PFSK-1 (cell line): ENCODE measurements at regions not wholly inside any gene's neighbourhood (a gene's known extent, or its start where the extent isn't known, plus 50 kb on each side); places are given as distances from the start of the nearest gene placed in this dataset.

ENCODE experiments used
- FOXP2 ChIP-seq: optimal IDR thresholded peaks from 2 replicates; pipeline ENCODE3; 2011; ENCODE audit warnings: borderline replicate concordance, control low read depth, inconsistent platforms; ENCODE audit not compliant: insufficient read depth; ENCODE audit errors: extremely low read length, extremely low read depth
- POLR2AphosphoS5 ChIP-seq: IDR thresholded peaks from 2 replicates; pipeline ENCODE4 v1.6.1; 2012; ENCODE audit warnings: low read depth, mild to moderate bottlenecking, control low read depth, low read length, moderate library complexity
- SIN3A ChIP-seq: IDR thresholded peaks from 2 replicates; pipeline ENCODE4 v1.6.1; 2012; ENCODE audit warnings: mild to moderate bottlenecking, low read length, moderate library complexity, borderline replicate concordance; ENCODE audit not compliant: insufficient read depth
- TAF1 ChIP-seq: IDR thresholded peaks from 2 replicates; pipeline ENCODE4 v1.6.1; 2012; ENCODE audit warnings: low read length, control low read depth, borderline replicate concordance; ENCODE audit not compliant: insufficient read depth
- TF ChIP-seq, protein P1 (sequence below), 2 experiments: IDR thresholded peaks; 2 replicates each; pipeline versions ENCODE4 v1.6.1 to v1.8.0; 2011 to 2012; ENCODE audit warnings: low read depth in 2 of 2, low read length in 2 of 2, control low read depth in 1 of 2, inconsistent platforms in 1 of 2, mild to moderate bottlenecking in 1 of 2, moderate library complexity in 1 of 2; ENCODE audit not compliant: insufficient read depth in 1 of 2

- TF ChIP-seq SIN3A (no peak), TAF1 (no peak), POLR2AphosphoS5 (no peak), FOXP2 (no peak)
- TF ChIP-seq, protein P1, sequence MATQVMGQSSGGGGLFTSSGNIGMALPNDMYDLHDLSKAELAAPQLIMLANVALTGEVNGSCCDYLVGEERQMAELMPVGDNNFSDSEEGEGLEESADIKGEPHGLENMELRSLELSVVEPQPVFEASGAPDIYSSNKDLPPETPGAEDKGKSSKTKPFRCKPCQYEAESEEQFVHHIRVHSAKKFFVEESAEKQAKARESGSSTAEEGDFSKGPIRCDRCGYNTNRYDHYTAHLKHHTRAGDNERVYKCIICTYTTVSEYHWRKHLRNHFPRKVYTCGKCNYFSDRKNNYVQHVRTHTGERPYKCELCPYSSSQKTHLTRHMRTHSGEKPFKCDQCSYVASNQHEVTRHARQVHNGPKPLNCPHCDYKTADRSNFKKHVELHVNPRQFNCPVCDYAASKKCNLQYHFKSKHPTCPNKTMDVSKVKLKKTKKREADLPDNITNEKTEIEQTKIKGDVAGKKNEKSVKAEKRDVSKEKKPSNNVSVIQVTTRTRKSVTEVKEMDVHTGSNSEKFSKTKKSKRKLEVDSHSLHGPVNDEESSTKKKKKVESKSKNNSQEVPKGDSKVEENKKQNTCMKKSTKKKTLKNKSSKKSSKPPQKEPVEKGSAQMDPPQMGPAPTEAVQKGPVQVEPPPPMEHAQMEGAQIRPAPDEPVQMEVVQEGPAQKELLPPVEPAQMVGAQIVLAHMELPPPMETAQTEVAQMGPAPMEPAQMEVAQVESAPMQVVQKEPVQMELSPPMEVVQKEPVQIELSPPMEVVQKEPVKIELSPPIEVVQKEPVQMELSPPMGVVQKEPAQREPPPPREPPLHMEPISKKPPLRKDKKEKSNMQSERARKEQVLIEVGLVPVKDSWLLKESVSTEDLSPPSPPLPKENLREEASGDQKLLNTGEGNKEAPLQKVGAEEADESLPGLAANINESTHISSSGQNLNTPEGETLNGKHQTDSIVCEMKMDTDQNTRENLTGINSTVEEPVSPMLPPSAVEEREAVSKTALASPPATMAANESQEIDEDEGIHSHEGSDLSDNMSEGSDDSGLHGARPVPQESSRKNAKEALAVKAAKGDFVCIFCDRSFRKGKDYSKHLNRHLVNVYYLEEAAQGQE (IDR thresholded peaks at IDR 0.05; ENCODE audit: insufficient read depth in 1 of 2, low read depth in 2 of 2, low read length in 2 of 2), result no peak
Measured at GRCh38 chr6:78618970-78619369, 248.4 kb upstream of the IRAK1BP1 start.

GRCh38 chr6:78623554-78623953 is 243.8 kb upstream of the IRAK1BP1 start:
- TF ChIP-seq POLR2AphosphoS5, result no peak
- TF ChIP-seq, protein P1 (IDR thresholded peaks at IDR 0.05; ENCODE audit: insufficient read depth in 1 of 2, low read depth in 2 of 2, low read length in 2 of 2), result no peak
- TF ChIP-seq SIN3A, result no peak
- no peak for TF ChIP-seq FOXP2
- TF ChIP-seq TAF1, result no peak

DNA sequence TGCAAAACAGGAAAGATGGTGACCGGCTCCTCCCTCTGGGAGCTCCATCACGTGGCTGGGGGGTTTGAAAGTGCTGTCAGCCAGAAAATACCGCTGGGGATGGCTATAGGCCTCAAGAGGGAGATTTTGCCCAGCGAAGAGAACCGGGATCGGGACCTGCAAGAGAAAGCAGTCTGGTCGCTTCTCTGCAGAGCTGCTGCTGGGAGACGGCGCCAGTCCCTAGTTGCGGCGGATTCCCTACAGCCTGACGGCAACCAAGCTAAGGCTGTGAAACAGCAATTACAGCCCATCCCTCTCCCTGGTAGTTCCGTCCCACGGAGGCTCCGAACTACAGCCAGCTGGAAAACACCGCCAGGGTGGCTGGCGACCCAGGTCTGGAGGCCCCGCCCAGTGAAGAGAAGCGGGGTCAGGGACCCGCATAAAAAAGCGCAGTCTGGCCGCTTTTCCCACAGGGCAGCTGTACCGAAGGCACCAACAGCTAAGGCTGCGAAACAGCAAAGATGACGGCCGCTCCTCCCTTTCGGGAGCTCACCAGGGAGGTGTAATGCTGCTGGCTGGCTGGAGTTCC is 238.1 kb upstream of the IRAK1BP1 start:
- TF ChIP-seq POLR2AphosphoS5 (no peak), FOXP2 (no peak), TAF1 (no peak), SIN3A (no peak)
- TF ChIP-seq, protein P1 (IDR thresholded peaks at IDR 0.05; ENCODE audit: insufficient read depth in 1 of 2, low read depth in 2 of 2, low read length in 2 of 2), result no peak

DNA sequence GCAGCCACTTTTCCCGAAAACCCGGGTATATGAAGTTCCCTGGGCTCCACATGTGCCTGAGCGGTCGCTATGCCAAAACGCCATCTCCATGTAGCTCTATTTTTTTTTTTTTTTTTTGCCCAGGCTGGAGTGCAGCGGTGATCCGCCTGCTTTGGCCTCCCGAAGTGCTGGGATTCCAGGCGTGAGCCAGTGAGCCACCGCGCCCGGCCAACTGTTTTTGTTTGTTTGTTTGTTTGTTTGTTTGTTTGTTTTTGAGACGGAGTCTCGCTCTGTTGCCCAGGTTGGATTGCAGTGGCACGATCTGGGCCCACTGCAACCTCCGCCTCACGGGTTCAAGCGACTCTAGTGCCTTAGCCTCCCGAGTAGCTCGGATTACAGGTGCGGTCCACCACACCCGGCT is 237.5 kb upstream of the IRAK1BP1 start:
- TF ChIP-seq FOXP2 (no peak), SIN3A (no peak), POLR2AphosphoS5 (no peak), TAF1 (no peak)
- TF ChIP-seq, protein P1 (IDR thresholded peaks at IDR 0.05; ENCODE audit: insufficient read depth in 1 of 2, low read depth in 2 of 2, low read length in 2 of 2), result no peak

DNA sequence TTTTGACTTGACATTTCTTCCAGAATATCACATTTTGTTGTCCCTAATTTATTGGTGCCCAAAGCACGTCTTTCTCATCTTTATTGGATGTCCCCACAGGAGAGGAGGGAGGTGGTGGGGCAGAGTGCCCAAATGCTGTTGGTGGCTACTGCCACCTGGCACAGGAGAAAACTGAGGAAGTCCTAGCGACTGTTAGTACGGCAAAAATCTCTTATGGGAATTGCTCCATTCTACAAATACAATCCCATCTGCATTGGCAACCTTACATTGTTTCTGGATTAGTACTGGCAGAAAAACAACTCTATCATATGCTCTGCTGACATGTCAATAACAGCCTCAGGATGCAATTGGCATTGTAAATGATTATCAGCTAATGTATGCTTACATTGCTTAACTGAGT is 235.4 kb upstream of the IRAK1BP1 start:
- TF ChIP-seq SIN3A (no peak), TAF1 (no peak), POLR2AphosphoS5 (no peak), FOXP2 (no peak)
- TF ChIP-seq, protein P1 (IDR thresholded peaks at IDR 0.05; ENCODE audit: insufficient read depth in 1 of 2, low read depth in 2 of 2, low read length in 2 of 2), result no peak
